ENCODE measurements at regions not wholly inside any gene's neighbourhood (a gene's known extent, or its start where the extent isn't known, plus 50 kb on each side); places are given as distances from the start of the nearest gene placed in this dataset.

DNA sequence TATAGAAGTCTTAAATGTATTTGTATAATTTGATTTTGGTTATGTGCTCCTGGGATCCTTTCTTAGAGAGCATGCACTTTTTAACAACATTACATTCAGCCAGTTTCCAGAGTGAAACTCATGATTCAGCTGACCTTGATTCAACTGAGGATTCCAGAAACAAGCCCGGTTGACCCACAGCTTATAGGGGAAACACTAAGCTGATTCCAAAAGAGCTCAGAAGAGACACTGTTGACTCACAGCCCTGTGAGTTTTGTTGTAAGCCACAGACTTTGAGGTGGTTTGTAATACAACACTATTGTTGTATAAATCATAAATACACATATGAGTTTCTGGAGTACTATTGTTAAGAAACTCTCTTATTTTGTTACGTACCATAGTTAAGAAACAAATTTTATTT lies 133.8 kb upstream of the MGAT4C start:
- TF ChIP-seq, protein P1, sequence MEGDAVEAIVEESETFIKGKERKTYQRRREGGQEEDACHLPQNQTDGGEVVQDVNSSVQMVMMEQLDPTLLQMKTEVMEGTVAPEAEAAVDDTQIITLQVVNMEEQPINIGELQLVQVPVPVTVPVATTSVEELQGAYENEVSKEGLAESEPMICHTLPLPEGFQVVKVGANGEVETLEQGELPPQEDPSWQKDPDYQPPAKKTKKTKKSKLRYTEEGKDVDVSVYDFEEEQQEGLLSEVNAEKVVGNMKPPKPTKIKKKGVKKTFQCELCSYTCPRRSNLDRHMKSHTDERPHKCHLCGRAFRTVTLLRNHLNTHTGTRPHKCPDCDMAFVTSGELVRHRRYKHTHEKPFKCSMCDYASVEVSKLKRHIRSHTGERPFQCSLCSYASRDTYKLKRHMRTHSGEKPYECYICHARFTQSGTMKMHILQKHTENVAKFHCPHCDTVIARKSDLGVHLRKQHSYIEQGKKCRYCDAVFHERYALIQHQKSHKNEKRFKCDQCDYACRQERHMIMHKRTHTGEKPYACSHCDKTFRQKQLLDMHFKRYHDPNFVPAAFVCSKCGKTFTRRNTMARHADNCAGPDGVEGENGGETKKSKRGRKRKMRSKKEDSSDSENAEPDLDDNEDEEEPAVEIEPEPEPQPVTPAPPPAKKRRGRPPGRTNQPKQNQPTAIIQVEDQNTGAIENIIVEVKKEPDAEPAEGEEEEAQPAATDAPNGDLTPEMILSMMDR (IDR thresholded peaks at IDR 0.05) = no peak
- no peak for TF ChIP-seq POLR2A (IDR thresholded peaks at IDR 0.05)
